Prostate gland (tissue), 2 donors: ENCODE measurements at regions not wholly inside any gene's neighbourhood (a gene's known extent, or its start where the extent isn't known, plus 50 kb on each side); places are given as distances from the start of the nearest gene placed in this dataset.

ENCODE experiments used
- CTCF ChIP-seq, 4 experiments: fragments of 200-600 bp in 2 of 4; fragments of 450-650 bp in 2 of 4; sonication (generic) in 2 of 4; IDR thresholded peaks; 1 replicate in 3 of 4; 2 replicates in 1 of 4; pipeline ENCODE4 v1.5.1; 2016 to 2019; ENCODE audit warnings: antibody characterized with exemption in 4 of 4, mild to moderate bottlenecking in 2 of 4, moderate library complexity in 2 of 4
- POLR2A ChIP-seq: fragments of 450-650 bp; IDR thresholded peaks from one replicate; pipeline ENCODE4 v1.6.1; 2016; ENCODE audit warnings: antibody characterized with exemption, mild to moderate bottlenecking

- no peak for TF ChIP-seq CTCF (IDR thresholded peaks at IDR 0.05)
- TF ChIP-seq POLR2A, result no peak
Observed at GRCh38 chr5:54807421-54807820, 178.0 kb downstream of the ESM1 start.
